ENCODE measurements at regions not wholly inside any gene's neighbourhood (a gene's known extent, or its start where the extent isn't known, plus 50 kb on each side); places are given as distances from the start of the nearest gene placed in this dataset.
"Not testable (repeated sequence)": the region's sequence is repeated elsewhere in the genome, so short reads cannot be mapped to it uniquely, and the experiment has no call there.

DNA sequence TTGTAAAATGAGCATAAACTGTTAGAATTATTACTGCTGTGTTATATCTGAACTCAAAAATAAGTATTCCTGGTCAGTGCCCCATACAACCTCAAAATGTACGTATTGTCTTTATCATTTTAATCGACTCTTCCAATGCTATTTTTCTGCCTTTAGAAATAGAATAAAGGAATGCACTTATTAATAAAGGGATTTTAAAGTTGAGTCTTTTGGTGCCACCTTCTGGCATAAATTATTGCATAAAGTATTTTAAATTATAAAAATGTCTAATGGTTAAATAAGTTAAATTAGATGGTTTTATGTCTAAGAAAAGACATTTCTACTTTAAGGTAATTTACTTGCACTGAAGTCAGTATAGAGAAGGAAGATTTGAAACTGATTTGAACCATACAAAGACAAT lies 424.0 kb upstream of the NDST4 start:
- no peak for DNase-seq

DNA sequence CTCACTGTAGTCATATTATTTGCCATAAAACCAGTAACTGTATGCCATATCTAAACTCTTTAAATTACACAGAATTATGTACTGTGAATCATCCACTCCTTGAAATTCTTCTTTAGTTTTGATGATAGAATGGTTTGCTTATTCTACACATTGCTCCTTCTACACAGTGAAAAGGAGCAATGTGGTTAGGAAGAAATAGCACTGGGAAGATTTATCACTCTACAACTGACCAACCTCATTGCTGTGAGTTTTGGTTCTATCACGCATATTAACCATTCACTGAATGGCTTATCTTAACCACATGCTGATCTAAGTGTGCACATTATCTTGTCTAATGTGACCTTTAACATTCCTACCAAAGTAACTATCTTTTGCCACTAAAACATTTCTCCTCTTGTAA lies 415.7 kb upstream of the NDST4 start:
- DNase-seq: no peak

DNA sequence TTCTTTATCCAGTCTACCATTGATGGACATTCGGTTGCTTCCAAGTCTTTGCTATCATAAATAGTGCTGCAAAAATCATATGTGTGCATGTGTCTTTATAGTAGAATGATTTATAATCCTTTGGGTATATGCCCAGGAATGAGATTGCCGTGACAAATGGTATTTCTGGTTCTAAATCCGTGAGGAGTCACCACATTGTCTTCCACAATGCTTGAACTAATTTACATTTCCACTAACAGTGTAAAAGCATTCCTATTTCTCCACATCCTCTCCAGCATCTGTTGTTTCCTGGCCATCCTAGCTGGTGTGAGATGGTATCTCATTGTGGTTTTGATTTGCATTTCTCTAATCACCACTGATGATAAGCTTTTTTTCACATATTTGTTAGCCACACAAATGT lies 406.1 kb upstream of the NDST4 start:
- DNase-seq: not testable (repeated sequence)

DNA sequence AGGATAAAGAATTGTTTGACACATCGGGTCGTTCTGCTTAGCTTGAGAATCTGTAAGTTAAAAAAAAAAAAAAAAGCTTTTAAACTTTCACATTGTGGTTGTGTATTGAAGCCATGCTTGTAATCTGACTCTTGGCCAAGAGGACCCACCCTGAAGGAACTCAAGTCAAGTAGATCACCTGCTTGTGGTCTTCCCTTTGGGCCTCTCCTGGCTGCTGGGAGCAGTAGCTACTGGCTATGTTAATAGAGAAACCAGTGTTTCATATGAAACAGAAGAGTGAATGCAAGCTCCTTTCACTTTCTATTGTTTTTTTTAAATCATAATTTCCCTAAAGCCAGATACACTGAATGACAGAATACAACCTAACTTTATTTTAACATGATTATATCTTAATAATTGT lies 402.4 kb upstream of the NDST4 start:
- DNase-seq: peak; percentile 3

DNA sequence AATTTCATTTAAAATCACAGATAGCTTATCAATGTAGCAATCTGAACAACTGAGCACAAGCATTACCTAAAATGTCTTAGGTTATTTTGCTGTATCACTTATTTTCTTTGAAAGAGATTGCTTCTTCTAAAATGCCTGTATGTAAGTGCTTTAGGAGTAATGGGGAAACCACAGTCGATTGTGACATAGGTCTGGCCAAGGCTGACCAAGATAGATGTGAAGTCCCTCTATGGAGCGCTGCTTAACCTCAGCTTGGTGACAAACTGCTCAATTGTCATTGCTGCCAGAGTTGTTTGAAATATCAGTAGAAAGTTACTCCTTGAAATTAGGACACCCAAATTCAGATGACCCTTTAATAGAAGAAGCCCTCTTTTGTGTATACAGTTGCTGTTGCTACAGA lies 401.9 kb upstream of the NDST4 start:
- DNase-seq: no peak

DNA sequence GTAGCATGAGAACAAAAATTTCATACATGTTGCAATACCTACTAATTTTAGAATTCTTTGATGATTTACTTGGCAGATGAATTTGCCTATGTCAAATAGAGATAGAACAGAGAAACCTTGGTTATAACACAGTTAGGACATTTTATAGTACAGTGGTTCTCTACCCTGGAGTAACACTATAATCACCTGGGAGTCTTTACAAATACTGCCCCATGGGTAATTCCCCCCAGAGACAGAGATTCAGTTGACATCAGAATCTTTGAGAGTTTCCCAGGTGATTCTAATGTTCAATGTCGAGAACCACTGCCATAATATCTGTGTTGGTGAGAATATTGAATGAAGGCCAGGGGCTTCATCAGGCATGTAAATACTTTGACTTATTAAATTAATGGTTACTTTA lies 401.3 kb upstream of the NDST4 start:
- no peak for DNase-seq

DNA sequence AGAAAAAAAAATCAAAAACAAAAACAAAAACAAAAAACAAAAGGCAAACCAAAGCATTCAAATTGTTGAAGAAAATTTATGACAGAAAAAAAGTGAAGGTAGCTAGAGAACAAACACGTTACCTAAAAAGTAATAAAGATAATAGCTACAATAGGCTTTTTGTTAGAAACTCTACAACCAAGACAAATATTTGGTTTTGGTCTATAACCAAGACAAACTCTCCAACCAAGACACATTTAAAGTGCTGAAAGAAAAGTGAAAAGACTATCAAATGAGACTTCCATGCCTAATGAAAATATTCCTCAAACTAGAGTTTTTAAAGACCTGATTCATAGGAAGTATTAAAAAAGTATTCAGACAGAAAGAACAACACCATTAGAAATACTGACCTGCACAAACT lies 391.9 kb upstream of the NDST4 start:
- no peak for DNase-seq

DNA sequence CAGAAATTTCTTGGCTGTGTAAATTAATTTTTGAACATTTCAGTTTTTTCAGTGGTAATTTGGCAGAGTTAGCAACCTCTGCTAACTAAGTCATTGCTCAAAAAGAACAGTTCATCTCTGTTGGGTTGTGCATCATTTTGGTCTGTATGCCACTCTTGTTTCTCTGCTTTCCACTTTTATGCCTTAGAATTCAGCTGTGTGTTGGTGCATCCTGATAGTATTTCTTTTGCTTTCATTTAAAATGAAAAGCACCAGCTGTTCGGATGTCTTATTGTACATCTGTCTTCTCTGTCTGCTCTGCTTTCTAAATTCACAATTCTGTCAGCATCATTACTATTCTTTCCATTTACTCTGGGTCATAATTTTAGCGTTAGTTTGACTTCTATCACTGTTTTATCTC lies 388.2 kb upstream of the NDST4 start:
- DNase-seq: no peak

DNA sequence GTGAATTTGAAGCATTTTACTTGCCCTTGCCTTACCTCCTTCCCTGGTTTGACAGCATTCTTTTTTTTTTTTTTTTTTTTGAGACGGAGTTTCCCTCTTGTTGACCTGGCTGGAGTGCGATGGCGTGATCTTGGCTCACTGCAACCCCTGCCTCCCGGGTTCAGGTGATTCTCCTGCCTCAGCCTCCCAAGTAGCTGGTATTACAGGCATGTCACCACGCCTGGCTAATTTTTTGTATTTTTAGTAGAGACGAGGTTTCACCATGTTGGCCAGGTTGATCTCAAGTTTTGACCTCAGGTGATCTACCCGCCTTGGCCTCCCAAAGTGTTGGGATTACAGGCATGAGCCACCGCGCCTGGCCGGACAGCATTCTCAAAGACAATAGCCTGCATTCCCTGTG lies 380.4 kb upstream of the NDST4 start:
- DNase-seq: not testable (repeated sequence)

DNA sequence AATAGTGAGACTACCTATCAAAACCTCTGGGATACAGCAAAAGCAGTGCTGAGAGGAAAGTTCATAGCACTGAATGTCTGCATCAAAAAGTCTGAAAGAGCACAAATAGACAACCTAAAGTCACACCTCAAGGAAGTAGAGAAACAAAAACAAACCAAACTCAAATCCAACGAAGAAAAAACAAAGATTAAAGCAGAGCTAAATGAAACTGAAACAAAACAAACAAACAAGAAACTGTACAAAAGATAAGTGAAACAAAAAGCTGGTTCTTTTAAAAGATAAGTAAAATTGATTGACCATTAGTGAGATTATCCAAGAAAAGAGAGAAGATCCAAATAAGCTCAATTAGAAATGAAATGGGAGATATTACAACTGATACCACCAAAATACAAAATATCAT lies 378.3 kb upstream of the NDST4 start:
- no peak for DNase-seq

DNA sequence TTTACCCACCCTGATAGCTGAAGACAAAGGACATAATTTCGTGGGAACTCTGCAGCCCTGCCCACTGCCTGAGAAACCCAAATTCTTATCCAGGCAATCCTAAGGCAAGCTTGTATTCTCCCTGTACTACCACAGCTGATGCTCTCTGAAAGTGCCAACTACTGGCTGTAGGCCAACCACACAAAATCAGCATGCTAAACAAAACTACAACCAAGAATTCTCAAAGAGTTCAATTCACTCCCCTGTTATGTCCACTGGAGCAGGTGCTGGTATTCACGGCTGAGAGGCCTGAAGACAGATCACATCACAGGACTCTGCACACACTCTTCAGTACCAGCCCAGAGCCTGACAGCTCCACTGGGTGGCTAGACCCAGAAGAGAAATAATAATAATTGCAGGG lies 375.9 kb upstream of the NDST4 start:
- no peak for DNase-seq

DNA sequence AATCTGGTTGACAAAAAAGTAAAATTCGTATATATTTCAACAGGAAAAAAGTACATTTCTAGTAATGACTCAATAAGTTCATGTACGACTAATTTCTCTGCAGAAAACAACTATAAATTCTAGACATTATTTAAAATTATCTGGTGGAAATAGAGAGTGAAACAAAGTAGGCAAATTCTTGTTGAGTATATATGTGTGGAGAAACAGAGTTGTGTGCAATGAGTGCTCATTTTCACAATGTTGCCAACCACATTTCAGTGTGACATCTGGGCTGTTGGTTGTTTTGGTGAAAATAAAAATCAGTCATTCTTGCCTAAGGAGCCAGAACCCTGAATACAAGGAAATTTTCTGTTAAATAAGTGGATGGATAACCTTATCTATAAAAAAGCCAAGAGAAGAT lies 372.0 kb upstream of the NDST4 start:
- no peak for DNase-seq

DNA sequence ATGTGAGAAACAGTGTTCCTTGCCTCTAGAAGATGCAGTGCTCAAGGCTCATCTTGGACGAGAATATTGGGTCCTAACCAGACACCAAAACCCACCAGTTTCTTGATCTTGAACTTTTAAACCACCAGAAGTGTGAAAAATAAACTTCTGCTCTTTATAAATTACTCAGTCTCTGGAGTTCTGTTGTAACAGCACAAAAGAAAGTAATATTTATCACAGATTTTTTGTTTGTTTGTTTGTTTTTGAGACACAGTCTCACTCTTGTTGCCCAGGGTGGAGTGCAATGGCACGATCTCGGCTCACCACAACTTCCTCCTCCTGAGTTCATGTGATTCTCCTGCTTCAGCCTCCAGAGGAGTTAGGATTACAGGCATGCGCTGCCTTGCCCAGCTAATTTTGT lies 371.1 kb upstream of the NDST4 start:
- no peak for DNase-seq

DNA sequence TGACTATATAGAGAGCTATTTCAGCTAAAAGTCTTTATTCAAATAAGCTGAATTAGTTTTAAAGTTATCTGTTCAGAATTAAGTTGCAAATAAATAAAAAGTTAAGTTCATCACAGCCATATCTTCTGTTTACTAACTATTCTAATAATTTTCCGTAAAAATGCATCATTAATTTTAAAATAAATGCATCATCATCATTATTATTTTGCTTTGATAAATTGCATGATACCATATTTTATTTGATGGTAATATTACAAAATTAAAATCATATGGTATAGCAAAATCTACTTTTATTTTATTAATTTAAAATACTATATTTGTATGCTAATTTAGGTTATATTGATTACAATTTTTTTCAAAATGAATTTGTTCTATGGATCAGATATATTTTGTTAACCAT lies 357.3 kb upstream of the NDST4 start:
- no peak for DNase-seq

DNA sequence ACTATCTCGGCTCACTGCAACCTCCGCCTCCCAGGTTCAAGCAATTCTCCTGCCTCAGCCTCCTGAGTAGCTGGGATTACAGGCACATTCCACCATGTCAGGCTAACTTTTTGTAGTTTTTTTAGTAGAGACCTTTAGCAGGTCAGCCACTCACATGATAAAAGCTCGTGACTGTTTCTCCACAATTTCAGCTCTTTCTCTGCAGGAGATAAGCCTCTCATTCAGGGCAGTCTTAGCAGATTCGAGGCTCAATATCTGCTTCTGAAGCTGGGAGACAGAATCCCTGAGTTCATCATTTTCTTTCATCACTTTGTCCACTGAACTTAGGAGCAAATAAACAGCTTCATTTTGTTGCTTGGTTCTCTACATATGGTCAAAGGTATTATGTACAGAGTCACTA lies 345.9 kb upstream of the NDST4 start:
- not testable (repeated sequence) for DNase-seq

DNA sequence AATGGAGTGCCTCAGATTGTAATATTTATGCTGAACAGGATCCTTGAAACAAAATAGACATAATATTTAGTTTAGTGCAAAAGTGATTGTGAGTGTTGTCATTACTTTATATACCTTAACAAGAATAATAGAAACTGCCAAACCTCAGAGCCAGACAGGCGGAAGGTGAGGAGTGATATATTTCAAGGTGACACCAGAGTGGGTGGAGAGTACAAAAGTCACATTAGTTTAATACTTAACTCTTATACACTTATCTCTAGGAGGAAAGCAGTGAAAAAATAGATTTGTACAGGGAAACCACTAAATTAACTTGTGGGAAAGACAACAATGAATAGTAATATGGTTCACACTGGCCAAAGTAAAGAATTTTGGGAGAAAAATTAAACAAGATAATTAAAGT lies 342.8 kb upstream of the NDST4 start:
- no peak for DNase-seq

DNA sequence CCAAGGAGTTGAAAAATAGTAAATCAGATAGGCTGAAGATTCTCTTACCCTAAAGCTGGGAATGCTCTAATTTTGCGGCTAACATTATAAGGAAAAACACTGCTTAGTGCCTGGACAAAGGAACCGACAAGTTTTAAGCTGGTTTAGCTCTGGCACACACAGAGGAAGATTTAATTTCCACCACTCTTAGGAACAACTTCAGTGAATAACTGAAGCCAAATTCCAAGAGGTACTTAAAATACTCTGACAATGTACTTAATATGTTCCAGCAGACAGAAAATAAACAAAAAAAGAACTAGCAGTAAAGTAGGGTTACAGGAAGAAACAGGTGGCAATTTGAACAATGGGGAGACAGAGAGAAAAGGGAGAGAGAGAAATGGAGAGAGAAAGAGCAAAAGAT lies 340.8 kb upstream of the NDST4 start:
- DNase-seq: no peak

DNA sequence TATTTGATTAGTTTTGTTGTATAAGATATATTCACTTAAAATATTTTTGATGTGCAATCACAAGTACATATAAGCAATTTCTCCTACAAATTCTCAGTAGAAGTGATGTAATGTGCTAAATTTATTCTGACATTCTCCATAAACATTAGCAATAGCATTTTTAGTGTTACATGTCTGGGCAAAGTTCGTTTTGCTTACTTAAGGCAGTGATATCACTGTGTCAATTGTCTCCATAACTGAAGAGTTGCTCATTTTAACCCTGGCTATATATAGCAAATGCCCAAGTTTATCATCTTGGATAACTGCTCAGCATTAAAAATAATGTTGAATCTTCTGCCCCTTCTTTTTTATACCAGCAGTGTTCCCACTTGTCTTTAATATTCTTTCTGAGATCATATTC lies 340.0 kb upstream of the NDST4 start:
- DNase-seq: no peak

DNA sequence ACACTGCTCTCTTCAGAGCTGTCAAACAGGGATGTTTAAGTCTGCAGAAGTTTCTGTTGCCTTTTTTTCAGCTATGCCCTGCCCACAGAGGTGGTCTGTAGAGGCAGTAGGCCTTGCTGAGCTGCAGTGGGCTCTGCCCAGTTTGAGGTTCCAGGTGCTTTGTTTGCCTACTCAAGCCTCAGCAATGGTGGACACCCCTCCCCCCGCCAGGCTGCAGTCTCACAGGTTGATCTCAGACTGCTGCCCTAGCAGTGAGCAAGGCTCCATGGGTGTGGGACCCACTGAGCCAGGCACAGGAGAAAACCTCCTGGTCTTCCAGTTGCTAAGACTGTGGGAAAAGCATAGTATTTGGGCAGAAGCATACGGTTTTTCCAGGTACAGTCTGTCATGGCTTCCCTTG lies 338.8 kb upstream of the NDST4 start:
- not testable (repeated sequence) for DNase-seq

DNA sequence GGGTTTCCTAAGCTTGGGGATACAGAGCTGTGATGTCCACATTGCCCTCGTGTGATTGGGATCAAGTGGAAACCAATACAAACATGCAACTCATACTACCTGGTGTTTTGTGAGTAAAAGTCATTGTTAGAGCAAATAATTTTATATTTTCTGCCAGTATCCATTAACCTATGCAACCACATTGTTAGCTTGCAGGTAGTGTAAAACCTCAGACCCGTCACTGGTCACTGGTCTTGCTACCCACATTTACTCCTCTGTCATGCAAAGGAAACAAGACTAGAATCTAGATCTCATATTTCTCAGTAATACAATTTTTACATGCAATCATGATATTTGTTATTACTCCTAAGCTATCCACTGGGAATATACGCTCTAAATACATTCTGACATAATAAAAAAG lies 324.3 kb upstream of the NDST4 start:
- DNase-seq: no peak

DNA sequence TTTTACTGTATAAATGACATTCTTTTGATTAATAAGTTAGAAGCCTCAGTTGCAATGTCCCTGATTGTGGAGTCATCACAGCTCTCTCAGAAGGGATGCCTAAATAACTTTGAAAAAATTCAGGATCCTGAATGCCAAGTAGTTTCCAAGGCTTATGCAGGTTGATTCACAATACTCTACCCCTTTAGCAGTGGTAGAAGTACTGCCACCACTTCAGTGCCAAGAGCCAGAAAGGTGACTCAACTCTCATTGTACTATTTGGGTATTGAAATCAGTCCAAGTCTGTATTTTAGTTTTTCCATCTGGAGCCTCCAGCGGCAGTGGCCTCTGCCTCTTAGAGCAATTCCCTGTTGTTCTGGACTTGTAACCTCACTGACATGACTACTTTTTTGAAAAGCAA lies 320.1 kb upstream of the NDST4 start:
- DNase-seq: no peak

DNA sequence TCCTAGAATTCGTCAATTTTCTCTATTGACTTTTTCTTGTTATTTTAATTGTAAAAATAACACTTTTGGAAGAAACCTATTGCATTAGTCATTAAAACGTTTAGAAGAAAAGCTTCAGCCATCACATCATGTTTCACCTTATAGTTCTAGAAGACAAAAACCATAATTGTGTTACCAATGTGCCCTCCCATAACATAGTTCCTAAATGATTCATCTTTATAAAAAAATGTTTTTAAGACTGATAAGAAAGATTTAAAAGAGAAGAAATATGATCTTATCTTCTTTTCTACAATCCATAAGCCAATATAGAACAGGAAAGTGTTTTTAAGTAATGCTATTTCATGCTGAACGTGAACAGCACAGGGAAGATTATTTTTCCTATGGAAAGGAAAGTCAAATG lies 316.6 kb upstream of the NDST4 start:
- DNase-seq: no peak

DNA sequence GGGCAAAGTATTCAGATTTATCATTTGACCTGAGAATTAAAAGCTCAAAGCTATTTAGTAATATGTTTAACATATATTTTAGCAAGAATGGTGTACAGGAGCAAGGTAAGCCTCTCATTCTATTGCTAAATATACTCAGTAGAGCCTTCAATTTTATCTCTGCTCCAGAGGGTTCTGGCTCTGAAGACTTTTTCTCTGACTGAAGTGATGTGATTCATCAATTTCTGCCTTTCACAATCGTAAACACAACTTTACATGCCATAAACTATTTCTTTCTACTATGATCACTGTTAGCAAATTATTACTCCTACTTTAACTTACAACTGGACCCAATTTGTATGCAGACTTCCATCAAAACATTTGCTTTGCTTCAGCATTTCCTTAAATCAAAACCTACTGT lies 315.0 kb upstream of the NDST4 start:
- no peak for DNase-seq

DNA sequence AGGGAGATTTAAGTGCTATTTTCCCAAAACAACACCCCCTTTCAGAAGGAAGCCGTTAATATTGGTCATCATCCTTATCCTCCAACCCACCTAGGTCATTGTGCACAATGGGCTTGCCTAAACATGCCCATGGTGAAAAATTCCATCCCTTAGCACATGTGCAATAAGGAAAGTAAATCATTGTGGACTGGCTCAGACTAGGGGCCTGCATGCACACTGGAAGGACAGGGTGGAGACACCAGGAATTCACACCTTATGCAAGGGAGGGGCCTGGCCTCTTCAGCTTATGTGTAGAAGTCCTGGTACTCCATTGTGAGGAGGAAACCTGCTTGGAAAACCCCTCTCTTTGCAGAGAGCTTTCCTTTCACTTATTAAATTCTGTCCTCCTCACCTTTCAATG lies 311.4 kb upstream of the NDST4 start:
- no peak for DNase-seq

DNA sequence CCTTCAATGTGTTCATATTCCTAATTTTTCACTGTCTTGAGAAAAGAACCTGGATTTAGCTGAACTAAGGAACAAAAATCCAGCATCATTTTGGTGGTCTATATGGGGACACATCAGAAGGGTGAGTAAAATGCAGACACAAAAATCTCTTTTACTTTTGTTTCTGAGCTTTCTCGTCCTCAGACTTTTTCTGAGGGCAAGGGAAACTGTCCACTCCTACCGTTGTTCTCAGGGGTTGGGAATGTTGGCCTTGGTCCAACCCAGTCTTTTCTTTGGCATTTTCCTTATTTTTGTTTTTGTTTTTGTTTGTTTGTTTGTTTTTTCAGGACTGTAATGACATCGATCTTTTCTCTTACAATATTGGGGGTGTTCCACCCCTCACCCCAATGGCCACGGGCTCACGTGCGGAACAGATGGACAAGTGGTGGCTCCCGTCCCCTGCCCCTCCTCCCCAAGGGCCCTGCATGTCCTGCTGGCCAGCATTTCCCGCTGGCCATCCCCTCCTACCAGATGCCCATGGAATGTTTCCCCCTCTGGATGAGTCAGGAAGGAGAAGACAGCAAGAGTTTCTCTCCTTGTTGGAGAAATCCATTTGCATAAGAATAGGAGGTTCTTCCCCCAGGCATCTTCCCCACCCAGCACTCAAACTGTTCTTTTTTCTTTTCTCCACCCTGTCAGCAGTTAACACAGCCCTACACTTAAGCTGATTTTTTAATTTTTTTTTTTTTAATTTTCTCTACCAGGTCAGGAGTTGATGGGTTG lies 305.4 kb upstream of the NDST4 start:
- no peak for DNase-seq

DNA sequence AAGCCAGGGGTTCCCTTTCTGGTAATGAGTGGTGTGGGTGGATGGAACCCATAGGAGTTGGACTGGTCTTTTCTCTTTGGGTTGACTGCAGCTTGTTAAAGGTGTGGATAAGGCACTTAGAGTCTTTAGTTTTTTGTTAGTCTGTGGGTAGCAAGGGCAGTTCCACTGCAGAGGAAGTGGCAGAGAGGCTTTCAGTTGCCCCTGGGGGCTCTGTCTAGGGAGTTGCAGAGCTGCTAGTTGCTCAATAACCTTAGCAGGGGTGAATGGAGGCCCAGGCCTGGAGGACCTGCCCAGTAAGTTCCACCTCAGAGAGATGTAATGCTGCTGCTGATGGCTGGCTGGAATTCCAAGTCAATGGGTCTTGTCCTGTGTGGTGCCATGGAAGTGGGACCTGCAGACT lies 282.6 kb upstream of the NDST4 start:
- DNase-seq: no peak
